ENCODE measurements at regions not wholly inside any gene's neighbourhood (a gene's known extent, or its start where the extent isn't known, plus 50 kb on each side); places are given as distances from the start of the nearest gene placed in this dataset.

- TF ChIP-seq POLR2AphosphoS5 (IDR thresholded peaks at IDR 0.05) (no peak), POLR2A (IDR thresholded peaks at IDR 0.05) (no peak)
Observed at GRCh38 chr1:119235120-119235519, 94.7 kb upstream of the WARS2 start.

Data from gastroesophageal sphincter (tissue), 2 donors.